ENCODE measurements at regions not wholly inside any gene's neighbourhood (a gene's known extent, or its start where the extent isn't known, plus 50 kb on each side); places are given as distances from the start of the nearest gene placed in this dataset.
"Not testable (repeated sequence)": the region's sequence is repeated elsewhere in the genome, so short reads cannot be mapped to it uniquely, and the experiment has no call there.

DNA sequence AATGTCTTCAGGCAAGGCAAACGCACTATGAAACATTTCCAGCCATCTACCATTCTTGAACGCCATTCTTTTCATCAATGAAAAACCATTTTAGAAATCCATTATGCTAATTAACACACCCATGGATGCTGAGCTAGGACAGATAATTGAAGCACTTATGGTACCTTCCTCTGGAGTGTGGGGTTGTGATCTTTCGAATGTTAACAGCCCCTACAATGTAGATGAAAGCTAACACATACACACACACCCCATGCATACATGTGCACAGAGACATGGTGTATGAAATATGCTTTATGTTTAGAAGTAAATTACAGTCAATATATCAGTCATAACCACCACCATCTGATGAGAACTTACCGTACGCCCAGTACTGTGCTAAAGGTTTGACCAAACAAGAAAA is 189.1 kb downstream of the SHQ1 start:
- no peak overlapping the region for H3K4me3 ChIP-seq (ENCODE audit: low read depth, low read length)
- no peak overlapping the region for H3K9ac ChIP-seq (ENCODE audit: low read depth, low read length)
- no peaks in the 10 kb centered on the region for H3K27me3 ChIP-seq (ENCODE audit: control insufficient read depth, insufficient read depth, low read length)
- H3K4me1 ChIP-seq (ENCODE audit: control insufficient read depth, insufficient read depth, low read length): no peaks in the 10 kb centered on the region
- H3K9me3 ChIP-seq (ENCODE audit: control insufficient read depth, insufficient read depth, low read length): no peaks in the 10 kb centered on the region
- H3K36me3 ChIP-seq (ENCODE audit: control insufficient read depth, insufficient read depth, low read length): no peaks in the 10 kb centered on the region

DNA sequence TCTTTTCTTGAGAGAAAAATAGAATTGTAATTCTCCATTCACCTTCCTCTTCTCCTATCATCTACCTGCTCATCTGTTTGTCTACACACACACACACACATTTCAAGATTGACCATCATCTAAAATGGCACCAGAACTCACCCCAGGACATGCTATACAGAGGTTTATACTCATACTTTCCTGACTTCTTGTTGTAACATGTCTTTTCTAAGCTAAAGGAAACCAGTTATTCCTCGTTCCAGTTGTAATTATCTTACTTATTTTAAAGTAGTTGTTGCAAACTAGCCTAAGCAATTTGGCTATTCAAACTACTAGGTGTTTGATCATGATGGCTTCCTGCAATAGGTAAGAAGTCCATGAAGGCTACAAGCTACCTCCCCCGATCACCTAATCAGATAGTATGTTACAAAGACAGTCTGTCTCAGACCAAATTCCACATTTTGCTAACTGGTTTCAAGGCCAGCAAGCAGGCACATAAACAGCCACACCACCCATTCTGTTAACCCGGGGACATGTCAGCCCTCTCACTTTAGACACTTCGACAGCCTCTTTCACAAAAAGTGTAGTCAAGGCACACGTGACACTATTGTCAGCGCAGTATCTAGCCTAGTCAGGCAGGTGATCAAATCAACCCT is 189.7 kb downstream of the SHQ1 start:
- no peaks in the 10 kb centered on the region for H3K4me1 ChIP-seq (ENCODE audit: control insufficient read depth, insufficient read depth, low read length)
- no peaks in the 10 kb centered on the region for H3K9me3 ChIP-seq (ENCODE audit: control insufficient read depth, insufficient read depth, low read length)
- no peak overlapping the region for H3K9ac ChIP-seq (ENCODE audit: low read depth, low read length)
- H3K27me3 ChIP-seq (ENCODE audit: control insufficient read depth, insufficient read depth, low read length): no peaks in the 10 kb centered on the region
- no peaks in the 10 kb centered on the region for H3K36me3 ChIP-seq (ENCODE audit: control insufficient read depth, insufficient read depth, low read length)
- H3K4me3 ChIP-seq (ENCODE audit: low read depth, low read length): no peak overlapping the region

DNA sequence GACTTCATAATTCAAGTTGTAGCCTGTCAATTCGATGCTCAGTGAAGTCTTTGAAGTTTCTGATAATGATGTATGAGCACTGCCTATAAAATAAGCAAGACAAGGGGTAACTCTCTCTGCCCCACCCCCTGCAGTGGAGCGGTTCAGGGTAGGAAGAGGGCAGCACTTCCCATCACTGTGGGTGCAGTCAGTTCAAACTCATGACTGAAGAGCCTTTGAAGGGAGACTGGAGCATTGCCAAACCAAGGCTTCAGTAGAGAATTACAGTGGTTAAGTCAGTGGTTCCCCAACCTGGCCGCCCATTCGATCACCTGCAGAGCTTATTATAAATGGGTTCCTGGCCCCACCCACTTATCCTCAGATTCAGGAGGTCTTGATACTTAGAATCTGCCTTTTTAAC is 190.6 kb downstream of the SHQ1 start:
- no peak overlapping the region for H3K4me3 ChIP-seq (ENCODE audit: low read depth, low read length)
- H3K9ac ChIP-seq (ENCODE audit: low read depth, low read length): no peak overlapping the region
- no peaks in the 10 kb centered on the region for H3K27me3 ChIP-seq (ENCODE audit: control insufficient read depth, insufficient read depth, low read length)
- H3K36me3 ChIP-seq (ENCODE audit: control insufficient read depth, insufficient read depth, low read length): no peaks in the 10 kb centered on the region
- H3K9me3 ChIP-seq (ENCODE audit: control insufficient read depth, insufficient read depth, low read length): no peaks in the 10 kb centered on the region
- no peaks in the 10 kb centered on the region for H3K4me1 ChIP-seq (ENCODE audit: control insufficient read depth, insufficient read depth, low read length)

DNA sequence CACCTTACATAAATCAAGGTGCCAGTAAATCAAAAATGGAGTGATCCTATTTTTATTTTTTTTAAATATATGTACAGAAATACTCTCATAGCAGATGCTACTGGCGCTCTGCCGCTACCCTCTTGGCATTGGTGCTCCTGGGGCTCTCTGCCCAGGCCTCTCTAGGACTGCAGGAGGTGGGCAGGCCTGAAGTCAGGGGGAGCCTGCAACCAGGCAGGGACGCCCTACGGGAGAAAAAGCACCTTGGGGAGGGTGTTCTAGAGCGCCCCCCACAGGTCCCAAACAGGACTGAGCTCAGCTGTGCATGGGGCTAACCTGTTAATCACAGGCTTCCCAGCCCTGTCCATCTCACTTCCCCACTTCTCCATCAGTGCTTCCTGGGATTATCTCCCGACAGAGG is 192.5 kb downstream of the SHQ1 start:
- Histone ChIP-seq H3K4me3 (ENCODE audit: low read depth, low read length) (peak overlapping the region; percentile 16), H3K4me1 (ENCODE audit: control insufficient read depth, insufficient read depth, low read length) (no peaks in the 10 kb centered on the region), H3K9me3 (ENCODE audit: control insufficient read depth, insufficient read depth, low read length) (no peaks in the 10 kb centered on the region), H3K36me3 (ENCODE audit: control insufficient read depth, insufficient read depth, low read length) (no peaks in the 10 kb centered on the region), H3K27me3 (ENCODE audit: control insufficient read depth, insufficient read depth, low read length) (no peaks in the 10 kb centered on the region), H3K9ac (ENCODE audit: low read depth, low read length) (no peak overlapping the region)

DNA sequence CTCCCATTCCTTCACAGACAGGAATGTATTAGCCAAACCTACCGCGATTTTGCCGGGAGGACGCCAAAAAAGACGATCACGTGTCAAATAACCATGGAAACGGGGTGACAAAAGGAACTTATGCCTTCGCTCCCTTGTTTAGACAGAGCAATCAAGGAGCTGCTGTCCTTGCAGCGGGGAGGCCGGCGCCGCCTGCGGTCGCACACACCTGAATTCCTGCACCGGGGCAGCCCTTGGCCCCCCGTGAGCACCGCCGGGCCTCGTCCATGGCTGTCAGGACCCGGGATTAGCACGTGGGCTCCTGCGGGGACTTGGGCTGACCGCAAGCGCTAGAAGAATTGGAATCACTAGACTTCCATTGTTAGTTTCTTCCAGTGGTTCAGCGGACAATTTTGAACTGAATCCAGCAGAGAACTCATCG is 193.1 kb downstream of the SHQ1 start:
- Histone ChIP-seq H3K36me3 (ENCODE audit: control insufficient read depth, insufficient read depth, low read length) (no peaks in the 10 kb centered on the region), H3K27me3 (ENCODE audit: control insufficient read depth, insufficient read depth, low read length) (no peaks in the 10 kb centered on the region), H3K9ac (ENCODE audit: low read depth, low read length) (no peak overlapping the region), H3K4me1 (ENCODE audit: control insufficient read depth, insufficient read depth, low read length) (no peaks in the 10 kb centered on the region), H3K4me3 (ENCODE audit: low read depth, low read length) (peak overlapping the region; percentile 16), H3K9me3 (ENCODE audit: control insufficient read depth, insufficient read depth, low read length) (no peaks in the 10 kb centered on the region)

DNA sequence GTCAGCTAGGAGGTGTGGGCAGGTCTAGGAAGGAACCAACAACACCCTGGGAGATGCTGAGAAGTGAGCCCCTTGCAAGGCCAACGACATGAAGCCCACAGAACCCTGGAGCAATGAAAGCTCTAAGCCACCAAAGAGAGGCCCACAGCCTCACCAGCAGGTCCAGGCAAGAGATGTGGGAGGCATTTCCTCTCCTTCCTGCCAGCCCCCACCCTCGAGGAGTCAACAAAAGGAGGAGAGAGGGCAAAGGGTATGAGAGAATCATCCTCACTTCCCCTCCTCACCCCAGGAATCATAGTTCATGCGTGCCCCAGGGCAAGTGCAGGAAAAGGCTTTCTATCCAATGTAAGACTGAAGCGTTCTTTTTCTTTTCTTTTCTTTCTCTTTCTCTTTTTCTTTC is 195.8 kb downstream of the SHQ1 start:
- no peaks in the 10 kb centered on the region for H3K27me3 ChIP-seq (ENCODE audit: control insufficient read depth, insufficient read depth, low read length)
- no peaks in the 10 kb centered on the region for H3K4me1 ChIP-seq (ENCODE audit: control insufficient read depth, insufficient read depth, low read length)
- H3K9ac ChIP-seq (ENCODE audit: low read depth, low read length): no peak overlapping the region
- no peaks in the 10 kb centered on the region for H3K9me3 ChIP-seq (ENCODE audit: control insufficient read depth, insufficient read depth, low read length)
- H3K36me3 ChIP-seq (ENCODE audit: control insufficient read depth, insufficient read depth, low read length): no peaks in the 10 kb centered on the region
- no peak overlapping the region for H3K4me3 ChIP-seq (ENCODE audit: low read depth, low read length)

DNA sequence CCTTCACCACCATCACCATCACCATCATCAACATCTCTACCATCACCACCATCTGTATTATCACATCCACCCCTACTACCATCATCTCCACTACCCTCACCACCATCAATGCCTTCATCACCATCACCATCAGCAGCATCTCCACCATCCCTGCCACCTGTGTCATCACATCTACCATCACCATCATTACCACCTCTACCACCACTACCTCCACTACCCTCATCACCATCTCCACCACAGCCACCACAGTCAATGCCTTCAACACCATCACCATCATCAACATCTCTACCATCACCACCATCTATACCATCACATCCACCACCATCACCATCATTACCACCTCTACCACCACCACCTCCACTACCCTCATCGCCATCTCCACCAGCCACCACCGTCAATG is 196.7 kb downstream of the SHQ1 start:
- Histone ChIP-seq H3K9ac (ENCODE audit: low read depth, low read length) (no peak overlapping the region), H3K4me1 (ENCODE audit: control insufficient read depth, insufficient read depth, low read length) (no peaks in the 10 kb centered on the region), H3K4me3 (ENCODE audit: low read depth, low read length) (no peak overlapping the region), H3K9me3 (ENCODE audit: control insufficient read depth, insufficient read depth, low read length) (no peaks in the 10 kb centered on the region), H3K27me3 (ENCODE audit: control insufficient read depth, insufficient read depth, low read length) (no peaks in the 10 kb centered on the region), H3K36me3 (ENCODE audit: control insufficient read depth, insufficient read depth, low read length) (no peaks in the 10 kb centered on the region)

DNA sequence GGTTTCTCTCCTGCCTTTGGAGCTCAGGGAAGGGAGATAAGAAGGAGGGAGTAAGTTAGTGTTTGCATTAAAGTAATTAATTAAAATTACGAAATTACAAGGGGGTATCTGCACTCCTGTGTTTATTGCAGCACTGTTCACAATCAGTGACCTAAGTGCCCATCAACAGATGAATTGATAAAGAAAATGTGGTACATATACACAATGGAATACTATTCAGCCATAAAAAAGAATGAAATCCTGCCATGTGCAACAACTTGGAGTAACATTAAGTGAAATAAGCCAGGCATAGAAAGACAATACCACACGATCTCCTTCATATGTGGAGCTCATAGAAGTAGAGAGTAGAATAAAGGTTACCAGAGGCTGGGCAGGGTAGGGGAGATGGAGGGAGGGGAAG is 202.0 kb downstream of the SHQ1 start:
- no peak overlapping the region for H3K4me3 ChIP-seq (ENCODE audit: low read depth, low read length)
- no peaks in the 10 kb centered on the region for H3K4me1 ChIP-seq (ENCODE audit: control insufficient read depth, insufficient read depth, low read length)
- no peaks in the 10 kb centered on the region for H3K27me3 ChIP-seq (ENCODE audit: control insufficient read depth, insufficient read depth, low read length)
- no peaks in the 10 kb centered on the region for H3K9me3 ChIP-seq (ENCODE audit: control insufficient read depth, insufficient read depth, low read length)
- H3K9ac ChIP-seq (ENCODE audit: low read depth, low read length): no peak overlapping the region
- H3K36me3 ChIP-seq (ENCODE audit: control insufficient read depth, insufficient read depth, low read length): no peaks in the 10 kb centered on the region

DNA sequence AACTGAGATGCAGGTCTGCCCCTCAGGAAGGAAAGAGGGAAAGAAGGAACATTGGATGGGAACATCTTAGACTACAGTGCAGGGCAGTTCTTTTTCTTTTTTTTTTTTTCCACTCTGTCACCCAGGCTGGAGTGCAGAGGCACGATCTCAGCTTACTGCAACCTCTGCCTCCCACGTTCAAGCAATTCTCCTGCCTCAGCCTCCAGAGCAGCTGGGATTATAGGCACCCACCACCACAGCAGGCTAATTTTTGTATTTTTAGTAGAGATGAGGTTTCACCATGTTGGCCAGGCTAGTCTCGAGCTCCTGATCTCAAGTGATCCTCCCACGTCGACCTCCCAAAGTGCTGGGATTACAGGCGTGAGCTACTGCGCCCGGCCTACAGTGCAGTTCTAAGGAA is 204.6 kb downstream of the SHQ1 start:
- not testable (repeated sequence) for H3K36me3 ChIP-seq (ENCODE audit: control insufficient read depth, insufficient read depth, low read length); H3K27me3 ChIP-seq (ENCODE audit: control insufficient read depth, insufficient read depth, low read length); H3K9ac ChIP-seq (ENCODE audit: low read depth, low read length); H3K4me3 ChIP-seq (ENCODE audit: low read depth, low read length); H3K4me1 ChIP-seq (ENCODE audit: control insufficient read depth, insufficient read depth, low read length); H3K9me3 ChIP-seq (ENCODE audit: control insufficient read depth, insufficient read depth, low read length)

DNA sequence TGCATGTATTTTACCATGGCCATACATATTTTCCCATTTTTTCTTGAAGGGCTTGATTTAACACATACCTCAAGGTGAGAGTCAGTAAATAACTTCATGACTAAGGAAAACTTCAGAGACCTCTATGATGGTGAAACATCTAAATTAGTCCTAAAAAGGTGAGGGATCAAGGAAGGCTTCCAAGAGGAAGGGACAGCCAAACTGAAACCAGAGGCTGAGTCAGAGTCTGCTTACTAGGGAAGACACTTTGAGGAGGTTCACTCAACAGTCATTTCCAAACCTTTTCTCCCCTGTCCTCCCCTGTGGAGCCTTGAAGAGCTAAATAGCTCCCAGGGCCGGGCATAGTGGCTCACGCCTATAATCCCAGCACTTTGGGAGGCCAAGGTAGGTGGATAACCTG is 206.6 kb downstream of the SHQ1 start:
- Histone ChIP-seq H3K4me1 (ENCODE audit: control insufficient read depth, insufficient read depth, low read length) (no peaks in the 10 kb centered on the region), H3K27me3 (ENCODE audit: control insufficient read depth, insufficient read depth, low read length) (no peaks in the 10 kb centered on the region), H3K9me3 (ENCODE audit: control insufficient read depth, insufficient read depth, low read length) (no peaks in the 10 kb centered on the region), H3K4me3 (ENCODE audit: low read depth, low read length) (no peak overlapping the region), H3K36me3 (ENCODE audit: control insufficient read depth, insufficient read depth, low read length) (no peaks in the 10 kb centered on the region), H3K9ac (ENCODE audit: low read depth, low read length) (no peak overlapping the region)

DNA sequence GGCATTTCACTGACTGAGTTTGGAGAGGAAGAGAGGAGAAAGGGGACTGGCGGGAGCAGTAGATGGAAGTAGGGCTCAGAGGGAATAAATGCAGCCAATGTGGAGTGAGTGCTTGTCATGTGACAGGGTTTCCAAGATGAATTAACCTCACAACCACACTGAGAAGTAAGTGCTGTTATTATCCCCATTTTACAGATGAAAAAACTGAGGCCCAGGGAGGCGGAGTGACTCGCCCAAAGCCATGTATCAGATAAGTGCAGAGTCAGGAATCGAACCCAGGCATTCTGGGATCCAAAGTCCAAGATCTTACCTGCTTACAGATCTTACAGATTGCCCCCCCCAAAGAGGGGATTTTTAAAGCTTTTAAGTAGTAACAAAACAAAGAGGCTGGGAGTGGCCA is 207.2 kb downstream of the SHQ1 start:
- H3K4me3 ChIP-seq (ENCODE audit: low read depth, low read length): no peak overlapping the region
- no peaks in the 10 kb centered on the region for H3K36me3 ChIP-seq (ENCODE audit: control insufficient read depth, insufficient read depth, low read length)
- H3K27me3 ChIP-seq (ENCODE audit: control insufficient read depth, insufficient read depth, low read length): no peaks in the 10 kb centered on the region
- no peaks in the 10 kb centered on the region for H3K9me3 ChIP-seq (ENCODE audit: control insufficient read depth, insufficient read depth, low read length)
- H3K4me1 ChIP-seq (ENCODE audit: control insufficient read depth, insufficient read depth, low read length): no peaks in the 10 kb centered on the region
- H3K9ac ChIP-seq (ENCODE audit: low read depth, low read length): no peak overlapping the region

DNA sequence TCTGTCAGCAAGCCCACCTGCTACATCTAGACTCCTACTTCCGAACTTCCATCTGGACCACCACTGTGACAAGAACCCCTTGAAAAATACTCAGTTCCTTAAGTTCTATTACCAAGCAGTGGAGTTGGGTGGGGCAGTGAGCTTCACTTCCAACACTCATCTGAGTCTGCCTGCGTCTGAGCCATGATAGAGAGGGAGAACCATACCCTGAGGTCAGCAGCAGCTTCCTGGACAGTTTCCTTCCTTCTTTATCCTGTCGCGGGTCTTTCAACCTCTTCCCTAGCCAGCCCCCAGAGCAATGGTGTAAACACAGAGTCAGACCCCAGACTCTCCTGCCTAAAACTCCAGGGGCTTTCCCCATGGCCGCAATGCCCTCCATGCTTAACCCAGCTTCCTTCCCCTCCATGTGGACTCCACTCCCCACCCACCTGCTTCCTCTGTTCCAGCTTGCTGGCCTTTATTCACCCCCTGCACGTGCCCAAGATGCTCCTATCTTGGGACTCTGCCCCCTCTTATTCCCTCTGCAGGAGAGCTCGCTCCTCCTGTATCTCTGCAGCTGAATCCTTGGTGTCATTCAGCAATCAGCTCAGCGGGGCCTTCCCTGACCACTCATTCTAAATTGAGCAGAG is 211.2 kb downstream of the SHQ1 start:
- Histone ChIP-seq H3K27me3 (ENCODE audit: control insufficient read depth, insufficient read depth, low read length) (no peaks in the 10 kb centered on the region), H3K4me3 (ENCODE audit: low read depth, low read length) (no peak overlapping the region), H3K9ac (ENCODE audit: low read depth, low read length) (no peak overlapping the region), H3K4me1 (ENCODE audit: control insufficient read depth, insufficient read depth, low read length) (no peaks in the 10 kb centered on the region), H3K9me3 (ENCODE audit: control insufficient read depth, insufficient read depth, low read length) (no peaks in the 10 kb centered on the region), H3K36me3 (ENCODE audit: control insufficient read depth, insufficient read depth, low read length) (no peaks in the 10 kb centered on the region)
